ENCODE measurements at regions not wholly inside any gene's neighbourhood (a gene's known extent, or its start where the extent isn't known, plus 50 kb on each side); places are given as distances from the start of the nearest gene placed in this dataset.

DNA sequence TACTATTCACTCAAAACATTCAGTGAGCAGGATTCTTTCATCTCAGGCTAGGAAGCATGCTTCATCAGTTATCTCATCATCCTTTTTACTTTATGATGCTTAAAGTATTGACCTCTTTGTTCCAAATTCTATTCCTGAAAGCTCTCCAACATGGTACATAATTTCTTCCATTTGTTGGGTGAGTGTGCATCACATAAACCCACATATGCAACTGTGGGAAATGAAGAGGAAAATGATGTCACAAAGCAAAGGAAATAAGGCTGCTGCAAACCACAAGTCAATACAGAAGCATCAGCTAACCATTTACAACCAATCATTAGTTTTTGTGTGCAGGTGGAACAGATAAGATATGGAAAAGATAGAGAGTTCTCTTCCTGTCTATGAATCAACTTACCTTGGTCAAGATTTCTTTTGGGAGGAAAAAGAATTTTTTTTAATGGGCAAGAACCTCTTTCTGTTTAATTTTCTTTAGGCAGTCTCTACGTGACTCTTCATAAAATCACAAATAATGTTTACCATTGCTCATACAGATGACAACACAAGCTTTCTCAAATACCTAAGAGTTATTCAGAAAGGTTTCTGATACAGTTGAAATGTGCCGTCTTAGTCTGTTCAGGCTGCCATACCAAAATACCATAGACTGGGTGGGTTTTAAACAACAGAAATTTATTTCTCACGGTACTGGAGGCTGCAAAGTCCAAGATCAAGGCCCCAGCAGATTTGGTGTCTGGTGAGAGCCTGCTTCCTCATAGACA lies 259.9 kb downstream of the ADGRG6 start:
- no peak for DNase-seq

GRCh38 chr6:142562865-142563264 lies 261.1 kb downstream of the ADGRG6 start:
- DNase-seq = no peak

DNA sequence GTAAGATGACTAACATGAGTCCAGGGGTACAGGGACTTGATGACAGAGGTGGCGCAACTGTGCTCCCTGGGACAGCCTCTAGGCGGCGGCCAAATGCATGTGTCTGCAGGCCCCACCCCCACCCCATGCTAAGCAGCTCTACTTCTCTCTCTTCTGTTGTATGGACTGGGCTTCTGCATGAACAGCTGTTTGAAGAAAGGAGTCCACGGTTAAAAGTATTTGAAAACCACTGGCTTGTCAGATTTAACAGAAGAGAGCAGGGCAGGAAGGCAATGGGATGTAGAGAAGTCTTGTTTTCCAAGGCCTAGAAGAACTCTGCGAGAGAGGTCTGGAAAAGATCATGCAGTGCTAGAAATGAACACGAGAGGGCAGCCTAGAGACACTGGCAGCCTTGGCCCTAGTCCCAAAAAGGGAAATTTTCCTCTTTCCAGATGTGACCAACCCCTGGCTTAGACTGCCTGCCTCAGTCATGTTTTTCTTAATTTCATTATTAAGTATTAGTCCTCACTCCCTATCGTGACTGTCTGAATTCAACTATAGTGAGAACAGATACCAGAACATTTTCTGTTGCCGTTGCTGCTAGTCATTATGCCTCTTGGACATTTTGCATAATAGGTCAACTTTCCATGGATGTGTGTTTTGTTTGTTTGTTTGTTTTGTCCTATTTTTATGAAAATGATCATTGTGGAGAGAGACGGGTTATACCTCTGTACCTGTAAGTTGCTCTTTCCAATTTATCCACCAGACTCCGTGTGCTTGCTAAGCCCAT lies 265.0 kb downstream of the ADGRG6 start:
- peak; percentile 68 for DNase-seq

DNA sequence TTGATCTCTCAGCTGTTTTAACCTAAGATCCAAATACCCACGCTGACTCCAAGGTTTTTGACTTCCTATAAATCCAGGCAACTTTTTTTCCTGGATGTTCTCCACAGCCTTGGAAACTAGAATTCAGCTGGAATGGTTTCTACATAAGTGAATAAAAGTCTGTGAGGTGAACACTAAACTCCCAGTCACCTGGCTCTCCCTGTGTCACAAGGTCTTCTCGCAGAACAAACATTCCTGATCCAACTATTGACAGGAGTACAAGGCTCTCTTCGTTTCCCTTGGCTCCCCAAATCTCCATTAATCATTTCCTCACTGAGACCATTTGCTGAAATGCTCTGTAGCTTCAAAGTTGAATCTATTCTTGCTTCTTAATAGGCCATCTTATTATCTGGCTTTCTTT lies 265.7 kb downstream of the ADGRG6 start:
- DNase-seq = no peak

DNA sequence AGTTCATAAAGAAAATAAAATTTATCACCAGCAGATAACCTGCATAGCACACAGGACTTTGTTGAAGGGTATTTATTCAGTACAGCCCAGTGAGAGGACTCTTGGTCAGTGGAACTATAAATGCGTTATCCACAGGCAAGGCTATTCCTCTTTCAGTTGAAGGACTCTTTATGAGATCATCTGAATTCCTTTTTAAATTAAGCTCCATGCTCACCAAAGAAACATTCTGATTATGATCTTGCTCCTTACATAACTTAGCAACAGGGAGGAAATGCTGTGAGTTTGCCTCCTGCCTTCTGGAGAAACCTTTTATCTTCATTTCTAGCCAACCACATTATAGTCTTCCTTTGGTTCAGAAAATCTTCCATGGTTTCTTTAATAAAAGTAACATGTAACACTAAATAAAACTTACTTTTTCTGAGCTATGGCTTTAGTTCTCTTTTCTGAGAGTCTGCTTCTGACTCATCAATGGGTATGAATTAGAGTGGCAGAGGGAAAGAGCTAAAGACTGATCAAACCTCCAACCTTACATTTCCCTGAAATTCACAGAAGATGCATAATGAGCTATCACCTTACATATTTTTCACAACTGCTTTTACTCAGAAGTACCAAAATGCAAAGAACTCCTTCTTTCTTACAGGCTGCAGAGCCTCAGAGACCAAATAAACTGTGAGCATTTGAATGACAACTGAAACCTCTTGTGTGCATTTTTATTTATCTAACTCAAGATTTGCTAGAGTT lies 267.2 kb downstream of the ADGRG6 start:
- DNase-seq = no peak

- no peak for DNase-seq
Measured at GRCh38 chr6:142569676-142570075, 267.9 kb downstream of the ADGRG6 start.

DNA sequence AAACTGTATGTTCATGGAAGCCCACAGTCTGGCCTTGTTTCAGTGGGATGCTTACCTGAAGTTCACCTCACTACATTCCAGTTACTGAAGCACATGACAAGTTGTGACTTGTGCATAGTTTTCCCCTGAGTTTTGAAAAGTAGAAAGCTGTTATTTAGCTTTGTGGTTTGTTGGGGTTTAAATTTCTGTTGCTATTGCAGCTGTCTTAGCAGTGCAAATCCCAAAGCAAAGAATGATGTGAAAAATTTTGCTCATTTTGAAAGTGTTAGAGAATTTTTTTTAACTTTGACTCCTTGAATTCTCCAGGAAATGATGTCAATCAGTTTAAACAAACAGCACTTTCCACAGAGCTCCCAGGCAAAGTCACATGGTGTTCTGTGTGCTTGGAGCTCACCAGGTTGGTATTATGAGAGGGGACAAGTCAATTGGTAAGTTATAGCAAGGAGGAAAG lies 268.4 kb downstream of the ADGRG6 start:
- DNase-seq = no peak

DNA sequence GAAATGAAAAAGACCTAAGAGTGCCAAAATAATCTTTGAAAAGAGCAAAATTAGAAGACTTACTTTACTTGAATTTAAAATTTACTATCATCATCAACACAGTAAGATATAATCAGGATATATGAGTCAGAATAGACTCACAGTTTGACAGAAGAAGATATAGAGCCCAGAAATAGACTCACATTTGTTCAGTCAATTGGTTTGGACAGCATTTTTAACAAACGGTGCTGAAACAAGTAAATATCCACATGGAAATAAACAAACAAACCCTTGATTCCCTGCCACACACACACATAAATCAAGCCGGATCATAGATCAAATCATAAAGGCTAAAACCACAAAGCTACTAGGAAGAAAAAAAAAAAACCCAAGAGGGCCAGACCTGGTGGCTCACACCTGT lies 291.1 kb downstream of the ADGRG6 start:
- no peak for DNase-seq

DNA sequence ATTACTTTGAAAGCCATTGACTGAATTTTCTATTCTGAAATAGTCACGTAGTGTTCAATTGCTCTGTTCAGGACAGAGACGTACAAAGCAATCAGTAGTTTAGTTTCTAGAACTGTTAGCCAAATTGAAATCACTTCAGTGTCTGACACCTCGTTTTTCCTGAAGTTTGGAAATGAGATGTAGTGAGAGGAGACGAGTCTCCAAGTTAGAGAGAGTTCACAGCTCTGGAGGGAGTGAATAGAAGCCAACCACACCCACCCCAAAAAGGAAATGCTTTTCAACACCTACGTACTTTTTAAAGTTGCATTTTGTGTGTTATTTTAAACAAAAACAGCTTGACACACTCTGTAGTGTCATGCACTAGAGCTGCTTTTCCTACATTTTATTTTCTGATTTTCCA lies 296.0 kb downstream of the ADGRG6 start:
- no peak for DNase-seq

- no peak for DNase-seq
Measured at GRCh38 chr6:142601427-142601826, 299.6 kb downstream of the ADGRG6 start.

DNA sequence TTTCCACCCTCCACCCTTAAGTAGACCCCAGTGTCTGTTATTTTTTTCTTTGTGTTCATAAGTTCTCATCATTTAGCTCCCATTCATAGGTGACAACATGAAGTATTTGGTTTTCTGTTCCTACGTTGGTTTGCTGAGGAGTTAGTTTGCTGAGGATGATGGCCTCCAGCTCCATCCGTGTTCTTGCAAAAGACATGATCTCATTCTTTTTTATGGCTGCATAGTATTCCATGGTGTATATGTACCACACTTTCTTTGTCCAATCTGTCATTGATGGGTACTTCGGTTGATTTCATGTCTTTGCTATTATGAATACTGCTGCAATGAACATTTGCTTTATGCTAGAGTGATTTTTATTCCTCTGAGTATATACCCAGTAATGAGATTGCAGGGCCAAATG lies 301.2 kb downstream of the ADGRG6 start:
- no peak for DNase-seq

DNA sequence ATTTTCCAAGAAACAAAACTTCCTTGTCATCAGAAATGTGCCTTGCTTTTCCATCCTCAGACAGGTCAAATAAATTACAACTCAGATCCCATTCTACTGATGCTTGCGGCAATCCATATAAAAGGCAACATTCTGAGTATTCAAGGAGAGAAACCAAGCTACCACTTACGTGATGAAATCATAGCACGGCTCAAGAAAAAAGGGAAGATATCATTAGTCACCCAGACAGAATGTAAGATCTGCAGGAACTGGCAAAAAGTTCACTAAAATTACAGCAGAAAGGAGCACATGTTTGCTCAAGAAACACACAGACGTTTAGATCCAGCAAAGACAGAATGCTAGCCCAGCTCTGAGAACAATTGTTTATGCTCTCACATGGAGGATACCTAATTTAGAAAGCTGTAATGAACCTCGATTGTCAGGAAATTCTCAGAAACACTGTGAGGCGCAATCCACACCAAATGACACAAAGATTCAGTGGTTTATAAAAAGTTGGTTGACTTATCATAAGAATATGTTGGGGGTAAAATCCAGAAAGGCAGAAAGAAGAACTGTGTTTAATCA lies 304.2 kb downstream of the ADGRG6 start:
- DNase-seq = no peak

- no peak for DNase-seq
Measured at GRCh38 chr6:142612956-142613355, 311.1 kb downstream of the ADGRG6 start.

GRCh38 chr6:142613981-142614380 lies 312.2 kb downstream of the ADGRG6 start:
- DNase-seq = no peak

DNA sequence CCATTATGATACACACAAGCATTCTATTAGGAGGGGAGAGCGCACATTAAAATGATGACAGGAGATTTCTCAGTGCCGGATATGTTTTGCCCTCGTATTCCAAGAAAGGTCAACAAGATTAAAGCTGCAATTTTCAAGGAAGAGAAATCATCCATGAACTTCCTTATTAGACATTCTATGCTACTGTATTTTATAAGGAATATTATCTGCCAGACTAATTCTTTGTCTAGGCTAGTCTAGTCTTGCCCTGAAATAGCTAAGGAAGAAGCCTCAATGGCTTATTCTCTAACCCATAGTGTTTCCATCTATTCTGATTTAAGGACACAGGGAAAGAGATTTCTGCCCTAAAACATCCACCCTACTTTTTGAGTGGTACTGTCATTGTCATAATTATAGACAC lies 315.4 kb downstream of the ADGRG6 start:
- no peak for DNase-seq

DNA sequence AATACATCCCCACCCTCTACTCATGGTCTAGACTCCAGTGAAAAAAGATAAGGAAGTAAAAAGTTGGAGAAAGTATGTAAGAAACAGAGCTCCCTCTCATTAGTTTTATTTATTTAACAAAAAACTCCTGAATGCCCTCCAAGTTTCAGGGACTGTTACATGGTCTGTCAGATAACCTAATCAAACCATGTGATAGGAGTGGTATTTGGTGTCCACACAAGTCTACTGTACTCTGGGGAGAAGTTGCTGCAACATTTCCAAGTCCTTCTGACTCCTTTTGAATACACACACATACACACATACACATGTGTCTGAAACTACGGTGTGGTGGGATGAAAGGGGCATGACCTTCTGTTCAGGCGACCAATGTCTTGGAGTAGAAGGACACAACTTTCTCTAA lies 320.0 kb downstream of the ADGRG6 start:
- no peak for DNase-seq

- no peak for DNase-seq
Measured at GRCh38 chr6:142624978-142625715, 319.8 kb downstream of the HIVEP2 start.

- DNase-seq = no peak
Measured at GRCh38 chr6:142627474-142627873, 317.5 kb downstream of the HIVEP2 start.

DNA sequence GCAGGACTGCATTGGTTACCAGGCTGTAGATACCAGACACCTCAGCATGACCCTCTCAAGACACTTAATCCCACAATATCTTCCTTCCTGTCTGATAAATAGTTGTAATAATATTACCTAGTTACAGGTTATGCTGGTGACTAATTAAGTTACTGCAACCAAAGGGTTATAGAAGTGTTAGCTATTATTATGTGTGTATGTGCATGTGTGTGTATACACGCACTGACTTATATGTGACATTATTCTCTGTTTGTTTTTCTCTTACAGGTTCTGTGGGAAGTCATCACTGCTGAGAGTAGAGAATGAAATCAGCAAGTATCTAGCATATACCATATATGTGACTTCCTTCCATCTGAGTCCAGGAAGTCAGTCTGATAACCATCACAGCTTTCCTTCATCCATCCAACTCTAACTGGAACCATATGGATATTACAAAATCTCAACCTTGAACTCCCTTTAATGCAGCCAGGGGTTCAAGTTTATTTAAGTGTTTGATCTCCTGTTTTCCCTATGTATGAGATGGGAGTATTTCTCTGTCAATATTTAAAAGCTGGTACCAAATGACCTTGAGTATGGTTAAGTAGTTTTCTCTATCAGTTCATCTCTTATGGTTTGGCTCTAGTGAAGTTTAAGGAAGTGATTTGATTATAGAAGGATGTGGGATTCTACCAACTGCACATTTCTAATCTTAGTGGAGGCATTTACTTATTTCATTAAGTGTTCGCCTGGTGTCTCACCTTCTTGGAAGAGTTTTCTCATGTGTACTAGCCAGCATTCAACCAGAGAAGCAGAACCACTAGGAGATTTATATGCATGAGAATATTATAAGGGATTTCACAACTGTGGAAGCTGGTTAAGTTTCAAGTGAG lies 313.2 kb downstream of the HIVEP2 start:
- DNase-seq = no peak

GRCh38 chr6:142633317-142633716 lies 311.7 kb downstream of the HIVEP2 start:
- DNase-seq = no peak

GRCh38 chr6:142635130-142635529 lies 309.8 kb downstream of the HIVEP2 start:
- DNase-seq = no peak
